ENCODE measurements at regions not wholly inside any gene's neighbourhood (a gene's known extent, or its start where the extent isn't known, plus 50 kb on each side); places are given as distances from the start of the nearest gene placed in this dataset.
A peak's percentile ranks its signal among the peaks of the same experiment; 100 is the strongest.

GRCh38 chr2:224325941-224326340 lies 76.0 kb downstream of the FAM124B start:
- no peak for DNase-seq

- no peak for DNase-seq
These were observed 77.3 kb downstream of the FAM124B start for GRCh38 chr2:224324604-224325003.

DNA sequence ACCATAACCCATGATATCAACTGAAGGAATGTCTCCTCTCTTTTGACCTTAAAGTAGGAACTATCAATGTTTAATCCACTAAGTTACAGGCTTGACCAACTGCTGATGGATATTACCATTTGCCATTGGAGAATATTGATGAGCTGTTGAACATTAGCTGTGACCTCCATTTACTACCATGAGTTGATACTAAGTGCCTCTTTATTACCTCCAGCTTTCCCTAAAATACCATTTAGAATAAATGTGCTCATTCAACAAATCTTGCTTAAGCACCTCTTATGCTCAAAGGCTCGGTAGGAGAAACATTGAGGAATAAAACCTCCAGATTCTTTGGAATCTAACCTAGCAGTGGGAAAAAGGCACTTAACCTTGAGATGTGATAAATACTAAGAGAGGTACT lies 81.2 kb downstream of the FAM124B start:
- DNase-seq, result no peak

DNA sequence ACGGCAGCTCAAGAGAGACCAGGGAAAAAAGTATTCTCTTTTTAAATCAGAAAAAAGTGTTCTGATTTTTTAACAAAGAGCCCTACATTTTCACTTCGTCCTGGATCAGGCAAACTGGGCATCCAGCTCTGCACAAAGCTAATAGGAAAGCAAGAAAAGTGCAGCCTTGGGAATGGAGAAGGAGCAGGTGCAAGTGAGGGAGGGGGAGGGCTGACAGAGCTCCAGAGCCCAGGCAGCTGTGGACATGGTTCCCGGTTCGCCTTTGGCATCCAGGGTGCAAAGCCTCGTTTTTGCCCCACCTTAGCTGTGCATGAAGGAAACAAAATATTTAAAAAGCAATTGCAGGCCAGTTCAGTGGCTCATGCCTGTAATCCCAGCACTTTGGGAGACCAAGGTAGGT lies 82.2 kb downstream of the FAM124B start:
- no peak for DNase-seq

DNA sequence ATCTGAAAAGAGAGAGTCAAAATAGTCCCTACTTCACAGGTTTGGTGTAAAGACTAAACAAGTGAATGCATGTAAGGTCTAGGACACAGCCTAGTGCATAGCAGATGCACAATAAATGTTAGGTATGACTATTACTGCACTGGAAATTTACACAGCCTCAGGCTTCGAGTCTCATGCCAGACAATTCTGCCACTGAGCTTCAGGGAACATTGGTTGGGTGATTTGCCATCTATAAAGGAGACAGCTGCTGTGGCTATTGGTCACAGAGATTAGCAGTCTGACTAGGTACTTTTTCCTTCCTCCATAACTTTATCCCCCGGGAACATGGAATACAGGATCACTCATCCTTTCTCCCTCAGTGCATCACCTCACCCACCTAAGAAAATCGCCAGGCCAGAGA lies 89.2 kb downstream of the FAM124B start:
- DNase-seq, result no peak

- no peak for DNase-seq
These were observed 90.8 kb downstream of the FAM124B start for GRCh38 chr2:224310943-224311625.

DNA sequence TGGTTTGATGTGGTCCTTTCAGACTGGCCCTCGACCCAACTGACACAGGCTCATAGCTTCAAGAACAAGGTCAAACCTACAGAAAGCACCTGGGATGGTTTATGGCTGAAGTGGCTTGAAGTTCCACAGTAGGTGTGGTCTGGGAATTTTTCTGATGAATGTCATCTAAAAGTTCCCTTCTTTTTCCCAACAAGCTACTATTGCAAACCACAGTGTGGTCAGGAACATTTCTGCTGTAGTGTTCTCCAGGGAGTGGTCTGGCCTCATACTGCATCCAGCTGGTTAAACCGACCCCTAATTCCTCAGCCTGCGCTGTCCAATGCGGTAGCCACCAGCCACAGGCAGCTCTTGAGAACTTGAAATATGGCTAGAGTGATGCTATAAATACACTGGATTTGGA lies 92.7 kb downstream of the FAM124B start:
- DNase-seq, result no peak

GRCh38 chr2:224308272-224308911 lies 93.5 kb downstream of the FAM124B start:
- DNase-seq, result no peak

GRCh38 chr2:224302952-224303351 lies 99.0 kb downstream of the FAM124B start:
- DNase-seq, result no peak

DNA sequence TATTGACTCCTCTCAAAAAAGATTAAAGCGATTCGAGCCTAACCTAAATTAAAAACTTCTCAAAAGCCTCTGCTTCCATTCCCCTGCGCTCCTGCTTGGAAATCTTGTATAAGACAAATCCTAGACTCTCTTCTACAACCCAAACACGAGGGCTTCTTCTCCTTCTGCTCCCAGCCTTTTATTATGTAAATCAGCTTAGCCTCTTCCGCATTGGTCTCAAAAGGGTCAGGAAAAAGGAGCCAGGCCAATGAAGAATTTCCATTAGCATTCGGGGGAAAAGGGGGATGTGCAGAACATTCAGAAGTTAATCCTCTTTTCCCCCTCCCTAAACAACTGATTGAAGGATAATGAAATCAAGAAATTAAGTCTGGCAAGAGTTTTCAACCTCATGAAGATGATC lies 107.9 kb downstream of the FAM124B start:
- DNase-seq, result no peak

DNA sequence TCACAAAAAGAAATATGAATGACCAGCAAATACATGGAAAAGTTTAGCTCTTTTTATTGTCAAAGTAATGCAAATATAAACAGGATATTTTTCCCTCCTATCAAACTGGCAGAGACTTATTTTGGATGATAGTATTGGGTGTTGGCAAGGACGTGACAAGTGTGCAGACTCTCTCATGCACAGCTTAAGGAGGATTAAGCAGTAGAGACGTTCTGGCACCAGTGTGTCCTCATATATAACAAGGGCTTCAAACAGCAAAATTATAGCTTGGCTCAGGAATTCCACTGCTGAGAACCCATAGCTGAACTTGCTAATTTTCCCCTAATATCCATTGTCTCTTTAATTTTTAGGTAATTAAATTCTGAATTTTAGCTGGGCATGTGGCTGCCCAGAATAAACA lies 114.4 kb downstream of the FAM124B start:
- no peak for DNase-seq

GRCh38 chr2:224286923-224287322 lies 115.0 kb downstream of the FAM124B start:
- no peak for DNase-seq

GRCh38 chr2:224284134-224284946 lies 117.6 kb downstream of the FAM124B start:
- DNase-seq, result peak; percentile 46

DNA sequence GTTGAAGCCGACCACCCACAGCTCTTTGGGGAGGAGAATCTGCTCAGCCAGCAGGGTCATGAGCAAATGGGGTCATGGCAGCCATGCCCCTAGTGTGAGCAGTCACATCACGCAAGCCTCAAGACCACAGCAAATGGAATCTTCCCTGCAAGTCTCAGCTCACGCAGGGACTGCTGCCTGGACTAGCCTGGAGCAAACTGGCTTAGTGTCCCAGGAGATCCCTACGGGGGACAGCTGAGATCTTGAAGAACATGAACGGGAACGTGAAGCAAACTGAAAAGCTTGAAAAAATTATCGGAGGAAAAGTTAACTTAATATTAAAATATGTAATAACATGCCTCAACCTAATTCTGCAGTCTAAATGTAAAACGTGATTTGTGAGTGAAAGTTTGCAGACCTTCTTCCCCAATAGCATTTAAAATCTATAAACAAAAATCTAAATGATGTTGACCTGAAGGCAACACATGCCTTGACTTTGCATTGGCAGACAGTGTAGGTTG lies 118.4 kb downstream of the FAM124B start:
- no peak for DNase-seq

DNA sequence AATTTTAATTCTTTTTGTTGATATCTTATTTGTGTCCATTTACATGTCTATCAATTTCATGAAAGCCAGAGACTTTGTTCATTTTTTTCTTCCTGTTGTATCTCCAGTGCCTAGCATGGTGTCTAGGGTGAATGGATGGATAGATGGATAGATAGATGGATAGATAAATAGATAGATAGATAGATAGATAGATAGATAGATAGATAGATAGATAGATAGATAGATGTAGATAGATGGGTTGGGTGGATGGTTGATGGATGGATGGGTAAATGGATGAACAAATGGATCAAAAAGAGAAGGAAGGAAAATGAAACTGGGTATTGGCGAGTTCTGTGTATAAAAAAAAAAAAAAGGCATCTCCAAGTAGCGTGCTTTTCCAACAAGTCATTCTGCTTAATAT lies 120.5 kb downstream of the FAM124B start:
- DNase-seq, result no peak

DNA sequence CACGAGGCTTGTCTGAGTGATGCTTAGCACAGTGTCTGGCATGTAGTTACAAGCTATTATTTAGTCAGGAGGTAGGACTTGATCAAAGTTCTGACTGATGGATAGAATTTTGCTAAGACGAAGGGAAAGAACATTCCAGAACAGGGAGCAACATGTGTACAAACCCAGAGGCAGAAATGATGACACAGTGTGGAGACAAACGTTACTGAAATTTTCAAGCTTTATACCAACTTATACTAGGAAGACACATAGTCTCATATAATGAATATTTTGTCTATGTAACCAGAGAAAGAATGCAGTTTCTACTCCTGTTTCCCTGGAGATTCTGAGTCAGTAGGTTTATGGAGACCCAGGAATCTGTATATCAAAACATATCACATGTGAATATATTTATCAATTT lies 123.4 kb downstream of the FAM124B start:
- no peak for DNase-seq

DNA sequence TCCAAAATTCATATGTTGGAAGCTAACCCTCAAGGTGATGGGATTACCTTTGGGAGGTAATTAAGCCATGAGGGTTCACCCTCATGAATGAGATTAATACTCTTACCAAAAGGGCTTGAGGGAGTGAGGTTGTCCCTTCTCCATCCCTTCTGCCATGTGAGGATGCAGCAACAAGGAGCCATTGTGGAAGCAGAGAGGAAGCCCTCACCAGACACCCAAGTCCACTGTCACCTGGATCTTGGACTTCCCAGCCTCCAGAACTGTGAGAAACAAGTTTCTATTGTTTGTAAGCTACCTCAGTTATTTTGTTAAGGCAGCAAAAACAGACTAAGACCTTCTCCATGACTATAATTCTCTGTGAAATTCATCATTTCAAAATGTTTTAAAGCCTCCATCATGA lies 125.7 kb downstream of the FAM124B start:
- DNase-seq, result no peak

GRCh38 chr2:224272237-224272910 lies 129.5 kb downstream of the FAM124B start:
- DNase-seq, result no peak

GRCh38 chr2:224271617-224272236 lies 130.2 kb downstream of the FAM124B start:
- no peak for DNase-seq

DNA sequence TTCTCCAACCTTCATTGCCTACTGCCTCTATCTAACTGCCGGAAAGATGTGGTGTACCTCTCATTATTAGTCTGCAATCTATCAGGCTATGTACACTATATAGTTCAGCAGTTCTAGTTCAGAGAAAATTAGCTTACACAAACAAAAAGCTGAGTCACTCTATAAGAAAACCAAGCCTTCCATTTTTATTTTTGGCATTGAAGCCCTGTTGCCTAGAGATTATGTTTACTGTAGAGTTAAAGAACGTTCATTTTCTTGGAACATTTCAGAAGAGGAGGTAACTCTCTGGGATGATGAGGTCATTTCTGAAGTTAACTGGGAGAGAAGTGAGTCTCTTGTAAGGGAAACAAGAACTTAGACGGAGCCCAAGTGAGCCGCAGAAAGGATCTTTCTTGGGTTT lies 133.5 kb downstream of the FAM124B start:
- DNase-seq, result no peak

DNA sequence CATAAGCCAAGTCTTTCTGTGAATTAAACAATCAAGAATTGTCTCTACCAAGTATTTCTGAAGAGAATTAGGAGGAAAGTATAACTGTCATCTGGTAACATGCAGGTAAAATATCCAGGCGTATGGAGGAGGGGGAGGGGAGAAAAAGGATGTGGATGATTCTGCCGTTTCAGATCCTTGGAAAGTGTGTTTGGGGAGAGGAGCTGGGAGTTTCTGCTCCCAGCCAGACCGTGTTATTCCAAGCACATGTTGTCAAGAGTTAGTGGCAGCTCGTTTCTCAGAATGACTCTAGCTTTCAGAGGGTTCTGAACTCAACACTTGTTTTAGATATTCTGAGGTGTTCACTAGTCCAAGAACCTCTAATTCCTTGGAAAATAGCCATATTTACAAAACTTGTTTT lies 137.6 kb downstream of the FAM124B start:
- no peak for DNase-seq

DNA sequence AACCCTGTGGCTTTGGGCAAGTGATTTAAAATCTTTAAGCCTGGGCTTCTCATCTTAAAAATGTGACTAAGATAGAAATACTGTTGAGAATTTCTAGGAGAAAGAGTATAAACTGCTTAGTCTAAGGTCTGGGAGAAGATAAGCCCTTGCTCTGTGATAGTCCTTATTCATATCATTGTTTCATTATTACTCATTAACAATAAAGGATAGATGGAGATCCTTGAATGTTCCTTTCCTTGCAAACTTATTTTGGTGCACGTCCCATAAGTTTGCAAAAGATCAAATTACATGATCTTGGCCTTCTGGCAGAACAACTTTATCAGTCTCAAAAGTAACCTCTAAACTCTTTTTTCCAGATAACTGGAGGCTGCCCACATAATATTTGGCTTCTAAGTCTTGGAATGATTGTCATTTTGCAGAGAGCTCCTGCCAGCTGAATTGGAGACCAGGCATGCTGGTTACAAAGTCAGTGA lies 138.3 kb downstream of the FAM124B start:
- DNase-seq, result no peak

Measured in right kidney (tissue), 1 donor.